Activated CD4-positive, alpha-beta T cell treated with anti-CD3 and anti-CD28 coated beads, Interleukin-10, Interleukin-2, amounts not matched to agents 100 ng/mL and 50 ng/mL, durations not matched to agents 16 hours and 8 hours (primary cell): ENCODE measurements at regions not wholly inside any gene's neighbourhood (a gene's known extent, or its start where the extent isn't known, plus 50 kb on each side); places are given as distances from the start of the nearest gene placed in this dataset.
"Not testable (repeated sequence)": the region's sequence is repeated elsewhere in the genome, so short reads cannot be mapped to it uniquely, and the experiment has no call there.

Experiments used
- DNase-seq: peaks from one replicate; pipeline ENCODE4 v3.0.0-alpha.2; 2020

DNA sequence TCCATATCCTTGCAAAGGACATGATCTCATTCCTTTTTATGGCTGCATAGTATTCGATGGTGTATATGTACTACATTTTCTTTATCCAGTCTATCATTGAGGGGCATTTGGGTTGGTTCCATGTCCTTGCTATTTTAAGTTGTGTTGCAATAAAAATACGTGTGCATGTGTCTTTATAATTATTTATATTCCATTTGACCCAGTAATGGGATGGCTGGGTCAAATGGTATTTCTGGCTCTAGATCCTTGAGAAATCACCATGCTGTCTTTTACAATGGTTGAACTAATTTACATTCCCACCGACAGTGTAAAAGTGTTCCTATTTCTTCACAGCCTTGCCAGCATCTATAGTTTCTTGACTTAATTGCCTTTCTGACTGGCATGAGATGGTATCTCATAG is 972.6 kb upstream of the KCND2 start:
- not testable (repeated sequence) for DNase-seq

DNA sequence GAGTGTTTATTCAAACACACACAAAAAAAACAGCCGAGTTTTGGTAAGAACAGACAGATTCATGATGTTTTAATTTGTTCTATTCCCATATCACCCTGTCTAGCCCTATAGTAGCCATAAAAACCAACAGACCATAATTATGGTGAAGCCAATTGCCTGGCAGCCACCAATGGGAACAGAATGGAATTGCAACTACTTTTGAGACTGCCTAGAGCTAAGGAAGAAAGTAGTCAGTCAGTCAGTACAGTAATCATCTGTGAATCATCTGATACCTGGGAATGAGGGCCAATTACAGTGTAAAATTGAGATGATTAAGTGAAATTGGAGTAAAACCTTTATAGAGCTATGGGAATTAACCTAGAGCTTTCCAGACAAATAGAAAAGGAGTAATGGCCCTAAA is 952.7 kb upstream of the KCND2 start:
- no peak for DNase-seq

- no peak for DNase-seq
Measured at GRCh38 chr7:119329715-119330114, 943.3 kb upstream of the KCND2 start.

GRCh38 chr7:119335405-119335804 is 937.6 kb upstream of the KCND2 start:
- DNase-seq, result no peak

DNA sequence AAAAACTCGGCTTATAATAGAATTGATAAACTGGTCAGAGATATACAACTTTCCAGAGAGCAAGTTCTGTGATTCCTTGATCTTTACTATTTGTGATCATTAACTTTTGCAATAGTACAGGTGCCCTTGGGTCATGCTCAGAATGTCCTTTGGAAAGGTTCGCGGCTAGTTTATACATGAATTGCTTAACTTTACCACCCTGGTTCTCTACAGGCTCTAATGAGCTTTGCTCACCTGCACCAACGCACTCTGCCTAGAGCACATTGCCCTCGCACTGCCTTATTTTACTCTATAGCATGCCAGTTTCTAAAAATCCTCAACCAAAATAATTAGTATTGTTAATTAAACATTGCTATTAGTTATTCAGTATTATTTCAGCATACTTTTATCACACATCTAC is 931.2 kb upstream of the KCND2 start:
- DNase-seq, result no peak

DNA sequence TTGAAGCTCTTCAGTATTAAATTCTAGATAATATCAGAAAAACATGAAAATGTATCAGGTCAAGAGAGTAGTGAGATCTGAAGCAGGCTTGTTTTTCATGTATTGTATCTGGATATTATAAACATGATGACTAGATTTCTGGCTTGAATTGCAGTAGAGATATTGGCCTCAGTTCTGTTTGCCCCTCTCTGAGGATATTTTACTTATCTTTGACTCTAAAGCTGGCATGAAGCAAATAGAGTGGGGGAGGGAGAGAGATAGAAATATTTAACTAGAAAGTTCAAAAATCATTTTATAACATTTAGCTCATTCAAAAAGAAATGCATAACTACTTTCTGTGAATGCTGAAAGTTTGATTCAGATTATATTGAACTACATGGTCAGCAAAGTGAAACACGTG is 929.7 kb upstream of the KCND2 start:
- DNase-seq, result no peak

DNA sequence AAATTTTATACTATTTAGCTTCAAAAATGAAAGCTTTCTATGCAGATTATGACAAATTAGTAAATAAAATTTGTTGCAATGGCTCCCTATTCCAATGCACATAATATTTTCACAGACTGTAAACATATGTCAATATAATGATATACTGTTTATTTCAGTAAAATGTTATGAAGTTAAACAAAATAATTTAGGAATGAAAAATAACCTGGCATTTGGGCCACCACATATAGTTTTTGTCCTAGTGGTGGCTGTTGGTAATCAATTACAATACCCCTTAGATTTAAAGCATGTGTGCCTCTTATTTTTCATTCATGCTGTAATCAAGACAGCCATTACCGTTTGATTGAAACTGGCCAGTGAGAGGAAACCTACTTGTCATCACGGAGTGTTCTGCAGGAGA is 928.5 kb upstream of the KCND2 start:
- DNase-seq, result no peak

GRCh38 chr7:119348491-119348890 is 924.5 kb upstream of the KCND2 start:
- DNase-seq, result no peak

- no peak for DNase-seq
Measured at GRCh38 chr7:119350334-119350733, 922.6 kb upstream of the KCND2 start.

GRCh38 chr7:119351320-119351719 is 921.7 kb upstream of the KCND2 start:
- no peak for DNase-seq

- DNase-seq, result no peak
Measured at GRCh38 chr7:119374436-119374835, 898.5 kb upstream of the KCND2 start.

DNA sequence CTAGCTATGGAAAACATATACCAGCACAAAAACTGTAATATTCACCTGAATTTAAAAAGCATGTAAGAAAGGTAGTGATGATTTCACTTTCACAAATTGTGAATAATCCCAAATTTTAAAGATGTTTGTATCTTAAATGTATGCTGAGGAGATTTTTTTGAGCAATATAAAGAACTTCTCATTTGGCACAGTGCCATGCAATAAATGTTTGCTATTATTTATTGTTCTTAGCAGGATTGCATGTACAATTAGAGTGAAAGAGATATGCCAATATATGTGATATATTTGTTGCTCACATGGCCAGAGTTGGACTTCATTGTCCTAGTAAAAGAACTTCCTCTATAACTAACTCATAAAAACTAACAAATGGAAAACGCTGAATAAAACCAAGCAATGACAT is 895.1 kb upstream of the KCND2 start:
- DNase-seq, result no peak

DNA sequence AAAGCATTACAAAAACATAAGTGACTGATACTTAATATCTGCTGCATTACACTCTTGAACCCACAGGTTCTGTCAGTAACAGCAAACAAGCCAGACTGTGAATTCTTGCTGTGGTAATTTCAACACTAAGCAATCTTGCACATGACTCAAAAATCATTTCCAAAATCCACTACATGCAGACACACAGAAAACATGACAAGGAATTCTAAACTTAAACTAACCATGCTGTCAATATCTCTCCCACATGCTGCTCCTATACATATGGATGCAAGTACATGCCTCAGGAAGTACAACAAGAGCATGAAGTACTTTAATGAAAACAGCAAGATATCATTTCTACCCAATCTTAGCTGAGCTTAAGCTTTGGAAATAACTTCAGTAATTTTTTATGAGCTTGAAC is 890.2 kb upstream of the KCND2 start:
- no peak for DNase-seq

DNA sequence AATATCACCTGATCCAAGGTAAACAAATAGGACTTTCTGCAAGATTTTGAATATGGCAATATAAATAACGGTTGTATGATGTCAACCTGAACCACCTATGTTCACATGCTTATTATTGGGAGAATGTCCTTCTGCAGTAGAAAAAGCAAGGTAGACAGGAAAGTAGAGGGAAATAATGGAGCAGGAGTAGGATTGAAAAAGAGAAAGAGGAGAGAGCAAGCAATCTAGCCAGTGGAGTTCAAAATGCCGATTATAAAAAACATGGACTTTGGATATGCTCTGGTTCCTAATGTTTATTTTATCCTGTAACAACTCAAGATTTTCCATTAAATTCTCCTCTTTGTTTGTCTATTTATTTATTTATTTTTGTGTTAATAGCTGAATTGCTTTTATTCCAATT is 878.0 kb upstream of the KCND2 start:
- no peak for DNase-seq

- peak; percentile 15 for DNase-seq
Measured at GRCh38 chr7:119397156-119397555, 875.8 kb upstream of the KCND2 start.

- DNase-seq, result no peak
Measured at GRCh38 chr7:119408596-119408995, 864.4 kb upstream of the KCND2 start.

DNA sequence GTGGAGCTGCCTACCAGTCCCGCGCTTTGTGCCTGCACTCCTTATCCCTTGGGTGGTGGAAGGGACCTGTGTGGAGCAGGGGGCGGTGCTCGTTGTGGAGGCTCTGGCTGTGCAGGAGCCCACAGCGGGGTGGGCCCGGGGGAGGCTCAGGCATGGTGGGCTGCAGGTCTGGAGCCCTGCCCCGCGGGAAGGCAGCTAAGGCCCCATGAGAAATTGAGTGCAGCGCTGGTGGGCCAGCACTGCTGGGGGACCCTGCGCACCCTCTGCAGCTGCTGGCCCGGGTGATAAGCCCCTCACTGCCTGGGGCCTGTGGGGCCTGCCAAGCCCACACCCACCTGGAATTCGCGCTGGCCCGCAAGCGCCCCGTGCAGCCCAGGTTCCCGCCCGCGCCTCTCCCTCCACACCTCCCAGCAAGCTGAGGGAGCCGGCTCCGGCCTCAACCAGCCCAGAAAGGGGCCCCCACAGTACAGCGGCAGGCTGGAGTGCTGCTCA is 859.6 kb upstream of the KCND2 start:
- DNase-seq, result no peak

- DNase-seq, result no peak
Measured at GRCh38 chr7:119415682-119416081, 857.3 kb upstream of the KCND2 start.

DNA sequence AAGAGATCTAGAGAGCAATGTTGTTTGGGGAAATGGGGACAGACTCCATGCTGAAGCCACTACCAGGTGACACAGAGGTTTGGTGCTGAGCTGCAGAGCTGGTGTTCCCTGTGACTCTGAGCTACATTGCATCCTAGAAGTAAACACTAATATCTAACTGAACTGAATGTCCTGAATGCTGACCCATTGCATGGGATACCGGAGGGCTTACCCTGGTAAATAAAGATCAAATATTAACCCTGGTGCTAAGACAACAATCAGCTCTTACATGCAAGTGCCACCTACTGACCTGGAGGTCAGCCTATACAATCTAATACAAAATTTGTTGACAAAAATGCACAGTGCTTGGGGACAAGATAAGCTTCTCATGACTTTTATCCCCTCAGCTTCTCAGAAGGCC is 851.3 kb upstream of the KCND2 start:
- no peak for DNase-seq

- no peak for DNase-seq
Measured at GRCh38 chr7:119436882-119437281, 836.1 kb upstream of the KCND2 start.

DNA sequence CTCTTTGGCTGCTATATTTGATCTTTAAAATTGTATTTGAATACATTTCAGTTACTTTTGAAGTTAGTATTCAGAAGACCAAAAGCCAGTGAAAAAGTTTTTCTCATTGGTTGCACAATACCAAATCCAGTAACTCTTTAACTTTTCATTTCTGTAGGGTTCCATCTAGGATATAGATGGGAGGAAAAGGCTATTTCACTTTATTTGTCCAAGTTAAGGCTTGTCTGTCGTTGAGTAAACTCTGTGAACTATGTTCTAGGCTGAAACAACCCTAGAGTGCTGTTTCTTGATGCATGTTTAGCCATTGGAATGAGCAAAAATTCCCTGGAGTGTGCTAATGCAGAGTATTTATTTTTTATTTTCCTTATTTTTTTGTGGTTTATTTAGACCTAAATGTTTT is 834.7 kb upstream of the KCND2 start:
- no peak for DNase-seq

DNA sequence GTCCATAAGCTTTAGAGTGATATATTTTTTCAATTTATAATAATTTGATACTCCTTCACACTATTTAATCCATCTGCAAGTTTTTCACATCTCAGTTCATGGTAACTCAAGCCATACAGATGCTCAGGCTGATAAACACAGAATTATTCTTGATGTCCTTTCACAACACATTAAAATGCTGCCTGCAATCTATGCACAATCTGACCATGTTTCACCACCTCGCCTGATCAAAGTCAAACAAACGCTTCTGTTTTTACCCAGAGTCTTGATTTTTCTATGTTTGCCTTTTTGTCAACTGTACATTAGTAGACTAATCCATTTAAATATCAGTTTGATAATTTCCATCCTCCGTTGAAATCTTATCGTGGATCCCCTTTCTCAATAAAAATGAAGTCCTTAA is 833.8 kb upstream of the KCND2 start:
- no peak for DNase-seq

- no peak for DNase-seq
Measured at GRCh38 chr7:119452401-119452800, 820.6 kb upstream of the KCND2 start.

- no peak for DNase-seq
Measured at GRCh38 chr7:119465798-119466305, 807.1 kb upstream of the KCND2 start.

DNA sequence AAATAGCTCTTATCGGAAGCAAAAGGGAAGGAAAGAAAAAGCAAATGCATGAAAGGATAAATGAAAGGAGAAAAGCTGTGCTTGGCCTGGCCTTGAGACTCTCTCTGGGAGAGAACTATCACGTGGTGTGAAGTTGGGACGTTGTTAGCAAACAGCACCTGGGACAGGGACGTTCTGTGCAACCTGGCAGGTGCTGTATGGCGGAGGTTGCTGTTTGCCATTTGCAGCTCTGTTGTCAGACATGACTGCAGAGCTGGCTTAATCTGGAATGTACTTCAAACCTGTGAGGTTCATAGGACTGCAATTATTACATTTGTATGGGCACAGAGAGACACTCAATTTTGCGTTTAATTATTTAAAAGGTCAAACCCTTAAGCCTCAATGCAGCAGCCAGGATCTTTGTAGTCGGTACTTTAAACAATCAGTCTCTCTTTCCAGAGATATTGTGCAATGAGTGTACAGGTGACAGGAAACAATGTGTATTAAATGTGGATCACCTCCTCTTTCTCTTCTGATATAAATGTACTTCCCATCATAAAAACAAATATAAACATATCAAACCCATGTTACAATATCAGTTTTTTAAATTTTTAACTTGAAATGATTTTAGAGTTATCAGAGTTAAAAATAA is 800.5 kb upstream of the KCND2 start:
- DNase-seq, result no peak
